GM21390 (cell line): ENCODE measurements at regions not wholly inside any gene's neighbourhood (a gene's known extent, or its start where the extent isn't known, plus 50 kb on each side); places are given as distances from the start of the nearest gene placed in this dataset.

Source experiments
- ATAC-seq: cut with Tn5 transposase; IDR thresholded peaks from one replicate; pipeline ENCODE4 v1.9.1; 2021; ENCODE audit not compliant: unreplicated experiment

- no peak for ATAC-seq
Observed at GRCh38 chr13:89650226-89650625, 1697.3 kb upstream of the MIR17HG start.

DNA sequence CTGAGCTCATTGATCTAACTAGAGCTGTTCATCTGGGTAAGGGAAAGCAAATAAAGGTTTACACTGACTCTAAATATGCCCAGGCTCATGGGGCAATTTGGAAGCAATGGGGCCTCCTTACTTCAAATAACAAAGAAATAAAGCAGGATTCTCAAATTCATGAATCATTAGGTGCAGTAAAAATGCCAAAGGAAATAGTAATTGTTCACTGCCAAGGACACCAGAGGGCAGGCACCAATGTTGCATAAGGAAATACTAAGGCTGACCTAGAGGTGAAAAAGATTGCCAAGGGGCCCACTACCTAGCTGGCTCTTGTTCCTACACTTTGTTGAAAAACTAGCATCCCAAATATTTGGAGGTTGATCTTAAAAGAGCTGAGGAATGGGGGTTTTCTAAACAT is 1686.7 kb upstream of the MIR17HG start:
- no peak for ATAC-seq

GRCh38 chr13:89673789-89674311 is 1673.6 kb upstream of the MIR17HG start:
- ATAC-seq = no peak

GRCh38 chr13:89678466-89679121 is 1668.9 kb upstream of the MIR17HG start:
- ATAC-seq = no peak

GRCh38 chr13:89684896-89685295 is 1662.6 kb upstream of the MIR17HG start:
- ATAC-seq = no peak

GRCh38 chr13:89686171-89686570 is 1661.3 kb upstream of the MIR17HG start:
- no peak for ATAC-seq

DNA sequence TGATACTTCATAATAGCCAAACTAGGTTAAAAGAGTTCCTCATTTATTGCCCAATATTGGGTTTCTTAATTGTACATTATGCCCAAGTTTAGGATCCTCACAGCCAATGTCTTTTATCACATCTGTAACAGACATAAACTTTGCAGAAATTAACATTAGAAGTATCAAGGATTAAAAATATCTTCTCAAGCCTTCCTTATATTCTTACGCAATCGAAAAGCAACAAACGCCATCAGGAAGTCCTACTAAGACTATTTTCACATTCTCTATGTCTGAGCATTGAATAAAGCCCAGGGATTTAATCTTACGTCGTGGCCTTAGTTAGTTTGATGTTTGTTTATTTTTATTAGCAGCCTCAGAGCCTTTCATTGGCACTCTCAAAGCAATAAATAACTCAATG is 1660.4 kb upstream of the MIR17HG start:
- no peak for ATAC-seq

- ATAC-seq = no peak
Observed at GRCh38 chr13:89688918-89689317, 1658.6 kb upstream of the MIR17HG start.

GRCh38 chr13:89694451-89694850 is 1653.0 kb upstream of the MIR17HG start:
- no peak for ATAC-seq

- no peak for ATAC-seq
Observed at GRCh38 chr13:89695343-89696257, 1651.9 kb upstream of the MIR17HG start.

GRCh38 chr13:89701913-89702312 is 1645.6 kb upstream of the MIR17HG start:
- ATAC-seq = no peak

DNA sequence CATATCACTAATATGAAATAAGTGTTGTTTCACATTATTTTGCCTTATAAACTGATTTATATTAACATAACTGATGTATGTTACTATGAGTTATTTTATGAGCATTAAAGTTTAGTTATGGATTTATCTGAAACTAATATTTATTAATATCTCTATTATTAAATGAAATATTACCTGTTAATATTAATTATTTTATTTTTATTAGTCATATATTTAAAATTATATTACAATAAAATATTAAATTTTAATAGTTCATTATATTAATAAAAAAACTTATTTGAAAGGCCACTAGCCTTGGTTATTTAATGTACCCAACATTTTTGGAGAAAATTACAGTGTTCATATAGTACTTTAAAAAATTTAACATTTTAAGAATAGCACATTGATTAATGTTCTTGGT is 1643.4 kb upstream of the MIR17HG start:
- ATAC-seq = no peak

DNA sequence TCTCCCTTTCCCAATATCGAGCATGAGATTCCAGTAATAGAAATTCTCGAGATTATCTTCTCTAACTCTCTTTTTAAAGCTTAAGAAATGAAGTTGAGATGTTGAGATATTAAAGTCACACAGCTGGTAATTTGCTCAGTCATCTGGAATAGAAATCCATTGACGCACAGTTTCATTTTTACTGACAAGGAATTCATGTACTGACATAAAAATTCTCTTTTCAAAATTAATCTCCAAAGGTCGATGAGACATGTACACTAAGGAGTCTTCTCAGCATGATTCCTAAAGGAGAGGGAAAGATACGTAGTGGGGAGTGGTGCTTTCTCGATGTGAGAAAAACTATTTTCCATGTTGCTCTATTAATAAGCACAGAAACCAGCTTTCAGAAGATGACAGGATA is 1639.5 kb upstream of the MIR17HG start:
- no peak for ATAC-seq

GRCh38 chr13:89721216-89721615 is 1626.3 kb upstream of the MIR17HG start:
- no peak for ATAC-seq

DNA sequence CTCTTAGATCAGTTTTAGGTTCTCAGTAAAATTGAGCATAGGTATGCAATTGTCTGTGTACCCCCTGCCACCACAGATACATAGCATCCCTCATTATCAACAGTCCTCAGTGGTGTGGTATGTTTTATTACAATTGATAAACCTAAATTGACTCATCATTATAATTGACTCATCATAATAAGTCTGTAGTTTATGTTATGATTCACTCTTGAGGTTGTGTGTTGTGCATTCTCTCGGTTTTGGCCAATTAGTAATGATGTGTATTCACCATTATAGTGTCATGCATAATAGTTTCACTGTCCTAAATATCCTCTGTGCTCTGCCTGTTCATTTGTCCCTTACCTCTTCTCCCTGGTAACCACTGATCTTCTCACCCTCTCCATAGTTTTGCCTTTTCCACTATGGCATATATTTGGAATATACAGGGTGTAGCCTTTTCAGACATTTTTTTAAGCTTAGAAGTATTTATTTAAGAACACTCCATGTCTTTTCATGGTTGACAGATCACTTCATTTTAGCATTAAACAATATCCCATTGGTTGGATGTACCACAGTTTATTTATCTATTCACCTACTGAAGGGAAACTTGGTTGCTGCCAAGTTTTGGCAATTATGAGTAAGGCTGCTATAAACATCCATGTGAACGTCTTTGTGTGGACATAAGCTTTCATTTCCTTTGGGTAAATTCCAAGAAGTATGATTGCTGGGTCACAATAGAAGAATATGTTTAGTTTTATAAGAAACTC is 1620.6 kb upstream of the MIR17HG start:
- ATAC-seq = no peak

DNA sequence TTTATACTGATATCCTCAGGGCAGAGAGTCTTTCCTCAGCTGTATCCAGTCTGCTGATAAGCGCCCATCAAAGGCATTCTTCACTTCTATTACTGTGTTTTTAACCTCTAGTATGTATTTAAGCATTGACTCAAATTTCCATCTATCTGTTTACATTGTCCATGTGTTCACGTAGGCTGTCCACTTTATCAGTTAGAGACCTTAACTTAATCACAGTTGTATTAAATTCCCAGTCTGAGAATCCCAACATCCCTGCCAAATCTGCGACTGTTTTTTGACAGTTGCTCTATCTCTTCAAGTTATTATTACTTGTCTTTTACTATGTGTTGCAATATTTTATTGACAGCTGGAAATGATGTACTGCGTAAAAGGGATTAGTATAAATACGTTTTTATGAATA is 1613.7 kb upstream of the MIR17HG start:
- ATAC-seq = no peak

DNA sequence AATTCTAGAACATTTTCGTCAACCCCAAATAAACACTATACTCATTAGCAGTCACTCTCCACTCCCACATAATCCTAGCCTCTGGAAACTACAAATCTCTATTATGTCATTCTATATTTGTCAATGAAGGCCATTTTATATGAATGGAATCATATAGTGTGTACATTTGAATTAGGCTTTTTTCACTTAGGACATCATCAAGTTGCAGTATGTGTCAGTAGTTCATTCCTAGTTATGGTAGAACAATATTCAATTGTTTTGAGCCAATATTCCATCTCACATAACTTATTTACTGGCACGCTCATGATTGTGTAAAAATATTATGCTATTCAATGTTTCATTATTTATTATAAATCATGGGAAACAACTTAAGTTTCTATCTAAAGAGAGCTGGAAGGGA is 1610.4 kb upstream of the MIR17HG start:
- no peak for ATAC-seq

DNA sequence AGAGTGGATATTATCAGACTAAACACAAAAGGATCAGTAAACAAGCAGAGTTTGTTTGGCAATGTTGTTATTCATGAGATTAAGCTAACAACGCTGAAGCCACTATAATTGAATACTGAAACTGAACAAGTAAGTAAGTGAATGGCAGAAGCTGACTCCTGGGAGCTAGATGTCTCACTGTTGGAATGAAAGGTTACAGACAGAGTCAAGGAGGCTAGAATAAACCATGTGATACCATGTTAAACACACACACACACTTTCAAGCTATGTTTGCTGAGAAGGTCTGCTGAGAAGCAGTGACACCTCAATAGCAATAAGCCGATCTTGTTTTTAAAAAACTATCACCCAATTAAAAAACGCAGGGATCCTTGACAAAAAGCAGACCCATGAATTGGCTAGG is 1609.4 kb upstream of the MIR17HG start:
- ATAC-seq = no peak

DNA sequence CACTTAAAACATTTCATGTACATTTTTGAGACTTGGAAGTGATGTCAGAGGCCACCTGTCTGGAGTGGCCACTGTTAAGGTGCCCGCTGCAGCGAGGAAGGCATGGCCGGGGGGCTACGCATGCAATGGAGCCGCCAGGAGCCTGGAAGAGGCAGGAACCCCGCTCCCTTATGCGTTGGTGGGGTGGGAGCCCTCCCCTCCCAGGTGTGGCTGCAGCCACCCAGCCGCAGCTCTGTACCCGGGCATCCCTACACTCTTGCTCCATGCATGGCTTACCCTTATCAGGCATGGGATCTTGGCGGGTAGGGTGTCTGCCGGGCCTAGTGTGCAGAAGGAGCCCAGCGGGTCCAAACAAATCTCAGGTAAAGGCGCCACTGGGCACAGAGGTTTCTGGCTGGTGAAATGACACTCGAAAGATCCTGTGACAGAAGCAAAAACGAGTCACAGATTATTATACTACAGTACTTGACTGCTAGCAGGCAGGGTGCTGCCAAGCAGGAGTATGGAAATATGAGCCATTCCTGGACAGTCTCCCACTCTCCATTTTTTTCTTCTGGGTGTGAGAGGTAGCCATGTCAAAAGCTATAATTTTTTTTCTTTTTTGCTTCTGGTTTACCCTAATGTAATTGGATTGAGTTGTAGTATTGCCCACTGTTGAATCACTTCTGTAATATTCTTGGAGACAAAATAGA is 1606.3 kb upstream of the MIR17HG start:
- ATAC-seq = no peak

DNA sequence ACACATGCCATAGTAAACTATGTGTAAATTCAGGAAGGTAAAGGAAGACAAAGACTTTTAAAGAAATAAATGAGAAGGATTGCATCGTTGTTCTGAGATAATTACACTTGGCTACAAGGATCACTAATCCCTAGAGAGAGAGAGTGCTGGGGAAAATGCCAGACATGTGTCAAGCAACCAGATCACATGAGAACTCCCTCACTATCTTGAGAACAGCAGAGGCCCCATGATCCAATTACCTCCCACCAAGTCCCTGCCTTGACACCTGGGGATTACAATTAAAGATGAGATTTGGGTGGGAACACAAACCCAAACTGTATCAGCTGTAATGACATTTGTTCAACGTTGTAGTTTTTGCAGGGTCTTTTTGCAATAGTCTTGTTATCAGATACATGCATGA is 1600.9 kb upstream of the MIR17HG start:
- ATAC-seq = no peak

- no peak for ATAC-seq
Observed at GRCh38 chr13:89748716-89749115, 1598.8 kb upstream of the MIR17HG start.
